ENCODE measurements at regions not wholly inside any gene's neighbourhood (a gene's known extent, or its start where the extent isn't known, plus 50 kb on each side); places are given as distances from the start of the nearest gene placed in this dataset.

DNA sequence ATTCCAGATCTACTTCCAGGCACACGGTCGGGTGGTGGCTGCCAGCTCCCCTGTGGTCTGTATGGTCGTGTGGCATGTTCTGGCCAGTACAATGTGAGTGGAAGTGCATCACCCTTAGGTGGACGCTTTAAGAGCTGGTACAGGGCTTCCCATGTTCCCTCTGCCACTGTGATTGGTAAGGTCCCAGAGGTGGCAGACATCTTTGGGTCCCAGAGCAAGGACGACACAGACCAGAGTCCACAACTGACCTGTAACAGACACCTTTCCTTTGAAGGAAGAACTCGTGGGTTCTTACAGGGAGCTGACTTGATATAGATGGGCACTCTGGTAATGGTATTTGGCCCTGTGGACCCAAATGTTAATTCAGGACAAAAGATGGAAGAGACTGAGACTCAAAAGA is 90.0 kb upstream of the GDNF start:
- Histone ChIP-seq H3K9me3 (ENCODE audit: control insufficient read depth, insufficient read depth, low read length) (no peaks in the 10 kb centered on the region), H2AK9ac (replicated peaks; ENCODE audit: low read depth, low read length, poor library complexity) (no peak overlapping the region), H3K36me3 (ENCODE audit: control insufficient read depth, insufficient read depth, low read length) (no peaks in the 10 kb centered on the region), H3K4ac (ENCODE audit: low read depth, low read length) (no peak overlapping the region), H4K20me1 (ENCODE audit: insufficient read depth, low read length) (no peaks in the 10 kb centered on the region), H3K56ac (ENCODE audit: extremely low read depth, insufficient read depth, low read length) (no peak overlapping the region), H3K14ac (replicated peaks; ENCODE audit: low read depth, low read length) (no peak overlapping the region), H3K9ac (ENCODE audit: low read depth, low read length) (no peak overlapping the region), H2BK15ac (ENCODE audit: low read depth, low read length) (no peak overlapping the region), H4K8ac (ENCODE audit: low read depth in 2 of 2, low read length in 2 of 2) (no peak overlapping the region), H3K79me1 (ENCODE audit: low read depth in 1 of 2, low read length in 2 of 2) (no peaks in the 10 kb centered on the region), H3K27ac (ENCODE audit: insufficient read depth, low read length) (no peak overlapping the region), H4K5ac (ENCODE audit: low read depth, low read length) (no peak overlapping the region), H3K23ac (ENCODE audit: low read depth, low read length) (no peak overlapping the region), H2AFZ (replicated peaks; ENCODE audit: low read length, poor library complexity) (no peak overlapping the region), H2BK20ac (ENCODE audit: low read depth, low read length) (no peak overlapping the region), H3K4me2 (ENCODE audit: low read depth, low read length) (no peak overlapping the region), H3K27me3 (ENCODE audit: control insufficient read depth, insufficient read depth, low read length) (peaks cover 24% of the 10 kb centered on the region), H4K91ac (ENCODE audit: insufficient read depth, low read depth, low read length) (no peak overlapping the region), H3K4me1 (ENCODE audit: control insufficient read depth, insufficient read depth, low read length) (no peaks in the 10 kb centered on the region), H2BK5ac (ENCODE audit: low read depth, low read length, poor library complexity, severe bottlenecking) (no peak overlapping the region), H3K4me3 (ENCODE audit: insufficient read depth, low read depth, low read length) (no peak overlapping the region), H3K18ac (ENCODE audit: low read depth, low read length) (no peak overlapping the region), H2AK5ac (ENCODE audit: low read depth, low read length) (no peak overlapping the region), H3K9me1 (ENCODE audit: insufficient read depth, low read length) (no peaks in the 10 kb centered on the region), H2BK120ac (ENCODE audit: low read depth, low read length) (no peak overlapping the region)
- no TSS peak for BruUV-seq (replicated peaks)
- dilution Hi-C loops (cut with HindIII; ENCODE audit: low sequenced_read_pairs, unreplicated experiment) (no loop called here), in situ Hi-C loops (cut with MboI; ENCODE audit: low sequenced_read_pairs) (no loop called here), intact Hi-C loops (cut with micrococcal nuclease) (loop anchor here (10.0 kb wide), 1 partner anchor 65 kb away; no protein-coding TSS in a partner anchor)
- ChIA-PET POLR2A (ENCODE audit: unreplicated experiment) (no interaction called here), CTCF (no interaction called here)
- no peak for ATAC-seq (ENCODE audit: low read depth)
- no peak for DNase-seq
- TF ChIP-seq FOS (IDR thresholded peaks at IDR 0.05; ENCODE audit: low read depth, low read length) (no peak), CHD1 (IDR thresholded peaks at IDR 0.05; ENCODE audit: low read depth, low read length) (no peak), BHLHE40 (IDR thresholded peaks at IDR 0.05; ENCODE audit: low read depth, low read length) (no peak), MXI1 (IDR thresholded peaks at IDR 0.05; ENCODE audit: borderline replicate concordance, low read depth, low read length) (no peak), RFX5 (IDR thresholded peaks at IDR 0.05; ENCODE audit: low read depth, low read length) (no peak), MAZ (IDR thresholded peaks at IDR 0.05; ENCODE audit: borderline replicate concordance, low read depth, low read length) (no peak), MAFK (IDR thresholded peaks at IDR 0.05; ENCODE audit: low read depth, low read length) (no peak), POLR2A (IDR thresholded peaks at IDR 0.05; ENCODE audit: low read depth, low read length) (no peak)
- TF ChIP-seq, protein P1, sequence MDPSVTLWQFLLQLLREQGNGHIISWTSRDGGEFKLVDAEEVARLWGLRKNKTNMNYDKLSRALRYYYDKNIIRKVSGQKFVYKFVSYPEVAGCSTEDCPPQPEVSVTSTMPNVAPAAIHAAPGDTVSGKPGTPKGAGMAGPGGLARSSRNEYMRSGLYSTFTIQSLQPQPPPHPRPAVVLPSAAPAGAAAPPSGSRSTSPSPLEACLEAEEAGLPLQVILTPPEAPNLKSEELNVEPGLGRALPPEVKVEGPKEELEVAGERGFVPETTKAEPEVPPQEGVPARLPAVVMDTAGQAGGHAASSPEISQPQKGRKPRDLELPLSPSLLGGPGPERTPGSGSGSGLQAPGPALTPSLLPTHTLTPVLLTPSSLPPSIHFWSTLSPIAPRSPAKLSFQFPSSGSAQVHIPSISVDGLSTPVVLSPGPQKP (IDR thresholded peaks at IDR 0.05; ENCODE audit: borderline replicate concordance, low read depth, low read length), result no peak
- TF ChIP-seq, protein P2, sequence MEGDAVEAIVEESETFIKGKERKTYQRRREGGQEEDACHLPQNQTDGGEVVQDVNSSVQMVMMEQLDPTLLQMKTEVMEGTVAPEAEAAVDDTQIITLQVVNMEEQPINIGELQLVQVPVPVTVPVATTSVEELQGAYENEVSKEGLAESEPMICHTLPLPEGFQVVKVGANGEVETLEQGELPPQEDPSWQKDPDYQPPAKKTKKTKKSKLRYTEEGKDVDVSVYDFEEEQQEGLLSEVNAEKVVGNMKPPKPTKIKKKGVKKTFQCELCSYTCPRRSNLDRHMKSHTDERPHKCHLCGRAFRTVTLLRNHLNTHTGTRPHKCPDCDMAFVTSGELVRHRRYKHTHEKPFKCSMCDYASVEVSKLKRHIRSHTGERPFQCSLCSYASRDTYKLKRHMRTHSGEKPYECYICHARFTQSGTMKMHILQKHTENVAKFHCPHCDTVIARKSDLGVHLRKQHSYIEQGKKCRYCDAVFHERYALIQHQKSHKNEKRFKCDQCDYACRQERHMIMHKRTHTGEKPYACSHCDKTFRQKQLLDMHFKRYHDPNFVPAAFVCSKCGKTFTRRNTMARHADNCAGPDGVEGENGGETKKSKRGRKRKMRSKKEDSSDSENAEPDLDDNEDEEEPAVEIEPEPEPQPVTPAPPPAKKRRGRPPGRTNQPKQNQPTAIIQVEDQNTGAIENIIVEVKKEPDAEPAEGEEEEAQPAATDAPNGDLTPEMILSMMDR (conservative IDR thresholded peaks at IDR 0.05; ENCODE audit: low read depth, low read length), result no peak
- 40% methylated on average over 1 of the region's 6 CpGs; no CpG with 5 or more reads in 1 of the 2 experiments for WGBS, 2 experiments (ENCODE audit: extremely low coverage in 2 of 2, insufficient read length in 1 of 2)
